ENCODE measurements at regions not wholly inside any gene's neighbourhood (a gene's known extent, or its start where the extent isn't known, plus 50 kb on each side); places are given as distances from the start of the nearest gene placed in this dataset.

GRCh38 chr17:53571342-53571741, 251.4 kb upstream of the KIF2B start:
- DNase-seq (ENCODE audit: low spot score), result no peak
- intact Hi-C loops (cut with micrococcal nuclease; ENCODE audit: unreplicated experiment), result no loop called here

GRCh38 chr17:53570731-53571130, 252.0 kb upstream of the KIF2B start:
- intact Hi-C loops (cut with micrococcal nuclease; ENCODE audit: unreplicated experiment), result no loop called here
- Histone ChIP-seq H3K27ac (ENCODE audit: low read depth, low read length, poor library complexity, severe bottlenecking) (no peak overlapping the region), H3K4me1 (ENCODE audit: insufficient read depth, low read length, poor library complexity, severe bottlenecking) (no peaks in the 10 kb centered on the region), H3K4me3 (ENCODE audit: low read depth, low read length, poor library complexity, severe bottlenecking) (peak overlapping the region; percentile 22), H3K36me3 (ENCODE audit: insufficient read depth, low read length, poor library complexity, severe bottlenecking) (no peaks in the 10 kb centered on the region), H3K9me3 (ENCODE audit: low read depth, low read length, poor library complexity, severe bottlenecking) (no peaks in the 10 kb centered on the region), H3K27me3 (replicated peaks; ENCODE audit: insufficient read depth, low read depth, low read length, poor library complexity) (no peaks in the 10 kb centered on the region)
- ChIA-PET POLR2A (ENCODE audit: low non-redundant PET) (no interaction called here), CTCF (no interaction called here)
- no TSS peak for BruUV-seq (replicated peaks)
- no peak for TF ChIP-seq CTCF (conservative IDR thresholded peaks at IDR 0.05; ENCODE audit: low read depth, low read length)
- TF ChIP-seq EZH2 (IDR thresholded peaks at IDR 0.05; ENCODE audit: borderline replicate concordance, low read depth, low read length, poor library complexity, severe bottlenecking), result no peak
- no peak for DNase-seq (ENCODE audit: low spot score)

More at GRCh38 chr17:53571342-53571741, 251.4 kb upstream of the KIF2B start:
- BruUV-seq (replicated peaks), result no TSS peak
- ChIA-PET POLR2A (ENCODE audit: low non-redundant PET) (no interaction called here), CTCF (no interaction called here)
- Histone ChIP-seq H3K36me3 (ENCODE audit: insufficient read depth, low read length, poor library complexity, severe bottlenecking) (no peaks in the 10 kb centered on the region), H3K27me3 (replicated peaks; ENCODE audit: insufficient read depth, low read depth, low read length, poor library complexity) (no peaks in the 10 kb centered on the region), H3K4me1 (ENCODE audit: insufficient read depth, low read length, poor library complexity, severe bottlenecking) (no peaks in the 10 kb centered on the region), H3K9me3 (ENCODE audit: low read depth, low read length, poor library complexity, severe bottlenecking) (no peaks in the 10 kb centered on the region), H3K4me3 (ENCODE audit: low read depth, low read length, poor library complexity, severe bottlenecking) (peak overlapping the region; percentile 22), H3K27ac (ENCODE audit: low read depth, low read length, poor library complexity, severe bottlenecking) (no peak overlapping the region)
- no peak for TF ChIP-seq EZH2 (IDR thresholded peaks at IDR 0.05; ENCODE audit: borderline replicate concordance, low read depth, low read length, poor library complexity, severe bottlenecking)
- no peak for TF ChIP-seq CTCF (conservative IDR thresholded peaks at IDR 0.05; ENCODE audit: low read depth, low read length)

GRCh38 chr17:53560953-53561352, 261.8 kb upstream of the KIF2B start:
- no TSS peak for BruUV-seq (replicated peaks)
- Histone ChIP-seq H3K9me3 (ENCODE audit: low read depth, low read length, poor library complexity, severe bottlenecking) (no peaks in the 10 kb centered on the region), H3K27ac (ENCODE audit: low read depth, low read length, poor library complexity, severe bottlenecking) (no peak overlapping the region), H3K27me3 (replicated peaks; ENCODE audit: insufficient read depth, low read depth, low read length, poor library complexity) (no peaks in the 10 kb centered on the region), H3K4me1 (ENCODE audit: insufficient read depth, low read length, poor library complexity, severe bottlenecking) (no peaks in the 10 kb centered on the region), H3K4me3 (ENCODE audit: low read depth, low read length, poor library complexity, severe bottlenecking) (no peak overlapping the region), H3K36me3 (ENCODE audit: insufficient read depth, low read length, poor library complexity, severe bottlenecking) (no peaks in the 10 kb centered on the region)
- intact Hi-C loops (cut with micrococcal nuclease; ENCODE audit: unreplicated experiment), result loop anchor here (10.0 kb wide), 1 partner anchor 56 kb away; no protein-coding TSS in a partner anchor
- no peak for DNase-seq (ENCODE audit: low spot score)
- CTCF ChIA-PET, result no interaction called here
- POLR2A ChIA-PET (ENCODE audit: low non-redundant PET), result no interaction called here
- TF ChIP-seq EZH2 (IDR thresholded peaks at IDR 0.05; ENCODE audit: borderline replicate concordance, low read depth, low read length, poor library complexity, severe bottlenecking) (no peak), CTCF (conservative IDR thresholded peaks at IDR 0.05; ENCODE audit: low read depth, low read length) (no peak)

Measured in A673 (cell line).